ENCODE measurements at regions not wholly inside any gene's neighbourhood (a gene's known extent, or its start where the extent isn't known, plus 50 kb on each side); places are given as distances from the start of the nearest gene placed in this dataset.

DNA sequence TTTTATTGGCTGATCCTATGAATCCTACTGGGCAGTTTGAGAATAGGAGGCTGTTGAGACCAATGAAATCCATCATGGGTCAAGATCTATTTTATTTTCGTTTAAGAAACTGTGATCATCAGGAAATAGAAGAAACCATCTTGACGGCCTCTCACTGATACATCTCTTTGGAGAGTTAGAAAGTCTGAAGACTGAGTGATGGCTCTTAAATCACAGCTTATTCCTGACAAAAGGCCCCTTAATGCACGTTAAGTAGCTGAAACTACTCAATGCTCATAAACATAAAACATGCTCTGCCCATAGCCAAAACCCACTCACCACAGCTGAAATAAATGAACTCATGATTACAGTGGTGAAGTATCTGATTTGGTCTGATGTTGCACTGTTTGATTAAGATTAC, 784.5 kb upstream of the NEGR1 start:
- H3K4me1 ChIP-seq (ENCODE audit: control insufficient read depth, insufficient read depth, low read length): no peaks in the 10 kb centered on the region
- no peaks in the 10 kb centered on the region for H3K9me3 ChIP-seq (replicated peaks; ENCODE audit: control insufficient read depth, low read depth, low read length)
- WGBS (ENCODE audit: insufficient coverage): no CpG with 5 or more reads among the region's 3 CpGs
- H3K4me3 ChIP-seq (ENCODE audit: low read length): no peak overlapping the region
- no peak overlapping the region for H3K27ac ChIP-seq (ENCODE audit: low read length)
- no peak for DNase-seq
- no peaks in the 10 kb centered on the region for H3K27me3 ChIP-seq (ENCODE audit: control insufficient read depth, insufficient read depth, low read length)
- H3K36me3 ChIP-seq (ENCODE audit: control insufficient read depth, insufficient read depth, low read length): no peaks in the 10 kb centered on the region

- Histone ChIP-seq H3K27ac (ENCODE audit: low read length) (no peak overlapping the region), H3K4me1 (ENCODE audit: control insufficient read depth, insufficient read depth, low read length) (no peaks in the 10 kb centered on the region), H3K27me3 (ENCODE audit: control insufficient read depth, insufficient read depth, low read length) (no peaks in the 10 kb centered on the region), H3K4me3 (ENCODE audit: low read length) (no peak overlapping the region), H3K9me3 (replicated peaks; ENCODE audit: control insufficient read depth, low read depth, low read length) (peaks cover 4% of the 10 kb centered on the region), H3K36me3 (ENCODE audit: control insufficient read depth, insufficient read depth, low read length) (no peaks in the 10 kb centered on the region)
- DNase-seq: peak; percentile 50
- 11% methylated on average over 6 of the region's 9 CpGs for WGBS (ENCODE audit: insufficient coverage)
These were observed 783.2 kb upstream of the NEGR1 start for GRCh38 chr1:73065339-73066041.

DNA sequence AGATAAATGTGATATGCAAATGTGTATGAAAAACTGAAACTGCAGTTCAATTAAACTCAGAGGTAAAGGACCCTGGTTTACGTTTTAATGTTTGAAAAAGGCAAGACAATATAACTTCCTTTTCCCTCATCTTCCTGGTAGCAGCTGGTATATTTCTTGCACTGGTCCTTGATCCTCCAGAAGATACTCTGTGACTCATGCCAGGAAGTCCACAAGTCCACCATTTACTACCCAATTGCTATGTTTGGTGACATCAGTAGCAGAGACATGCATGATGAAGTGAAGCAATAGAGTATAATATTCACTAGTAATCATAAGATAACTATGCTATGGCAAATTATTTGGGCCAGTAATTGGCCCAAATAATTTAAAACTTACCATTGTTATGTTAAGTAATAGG, 774.5 kb upstream of the NEGR1 start:
- no CpG with 5 or more reads among the region's 1 CpG for WGBS (ENCODE audit: insufficient coverage)
- no peak overlapping the region for H3K4me3 ChIP-seq (ENCODE audit: low read length)
- DNase-seq: no peak

GRCh38 chr1:73044241-73045036, 762.1 kb upstream of the NEGR1 start:
- Histone ChIP-seq H3K36me3 (ENCODE audit: control insufficient read depth, insufficient read depth, low read length) (no peaks in the 10 kb centered on the region), H3K27me3 (ENCODE audit: control insufficient read depth, insufficient read depth, low read length) (no peaks in the 10 kb centered on the region), H3K27ac (ENCODE audit: low read length) (no peak overlapping the region), H3K4me3 (ENCODE audit: low read length) (no peak overlapping the region), H3K9me3 (replicated peaks; ENCODE audit: control insufficient read depth, low read depth, low read length) (no peaks in the 10 kb centered on the region), H3K4me1 (ENCODE audit: control insufficient read depth, insufficient read depth, low read length) (peaks cover 6% of the 10 kb centered on the region)
- 18% methylated on average over 4 of the region's 4 CpGs for WGBS (ENCODE audit: insufficient coverage)
- DNase-seq: peak; percentile 49

More for the DNA sequence above, 774.5 kb upstream of the NEGR1 start:
- H3K27ac ChIP-seq (ENCODE audit: low read length): no peak overlapping the region
- no peaks in the 10 kb centered on the region for H3K36me3 ChIP-seq (ENCODE audit: control insufficient read depth, insufficient read depth, low read length)
- no peaks in the 10 kb centered on the region for H3K27me3 ChIP-seq (ENCODE audit: control insufficient read depth, insufficient read depth, low read length)
- peaks cover 4% of the 10 kb centered on the region for H3K9me3 ChIP-seq (replicated peaks; ENCODE audit: control insufficient read depth, low read depth, low read length)
- no peaks in the 10 kb centered on the region for H3K4me1 ChIP-seq (ENCODE audit: control insufficient read depth, insufficient read depth, low read length)

- H3K9me3 ChIP-seq (replicated peaks; ENCODE audit: control insufficient read depth, low read depth, low read length): no peaks in the 10 kb centered on the region
- no peak overlapping the region for H3K27ac ChIP-seq (ENCODE audit: low read length)
- no peak overlapping the region for H3K4me3 ChIP-seq (ENCODE audit: low read length)
- no CpG with 5 or more reads among the region's 1 CpG for WGBS (ENCODE audit: insufficient coverage)
- peaks cover 6% of the 10 kb centered on the region for H3K4me1 ChIP-seq (ENCODE audit: control insufficient read depth, insufficient read depth, low read length)
- H3K27me3 ChIP-seq (ENCODE audit: control insufficient read depth, insufficient read depth, low read length): no peaks in the 10 kb centered on the region
- no peaks in the 10 kb centered on the region for H3K36me3 ChIP-seq (ENCODE audit: control insufficient read depth, insufficient read depth, low read length)
- DNase-seq: no peak
These were observed 760.1 kb upstream of the NEGR1 start for GRCh38 chr1:73042403-73042802.

DNA sequence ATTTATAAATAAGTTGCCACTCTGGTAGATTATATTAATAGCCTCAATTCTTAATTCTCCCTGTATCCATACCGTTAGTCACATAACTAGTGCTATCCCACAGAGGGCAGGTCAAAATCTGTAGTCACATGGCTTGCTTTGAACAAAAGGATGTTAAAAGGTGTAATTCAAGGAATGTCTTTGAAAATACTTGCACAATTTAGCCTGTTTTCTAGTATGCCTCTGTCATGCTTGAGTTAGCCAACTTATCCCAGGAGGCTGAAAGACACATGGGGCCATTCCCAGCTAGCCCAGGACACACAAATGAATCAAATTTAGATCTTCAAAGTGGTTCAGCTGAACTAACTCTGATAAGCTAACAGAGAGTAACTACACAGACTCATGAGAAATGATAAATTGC, 758.5 kb upstream of the NEGR1 start:
- H3K9me3 ChIP-seq (replicated peaks; ENCODE audit: control insufficient read depth, low read depth, low read length): no peaks in the 10 kb centered on the region
- H3K4me3 ChIP-seq (ENCODE audit: low read length): no peak overlapping the region
- peaks cover 6% of the 10 kb centered on the region for H3K4me1 ChIP-seq (ENCODE audit: control insufficient read depth, insufficient read depth, low read length)
- H3K36me3 ChIP-seq (ENCODE audit: control insufficient read depth, insufficient read depth, low read length): no peaks in the 10 kb centered on the region
- no peak for DNase-seq
- no CpG with 5 or more reads among the region's 1 CpG for WGBS (ENCODE audit: insufficient coverage)
- H3K27me3 ChIP-seq (ENCODE audit: control insufficient read depth, insufficient read depth, low read length): no peaks in the 10 kb centered on the region
- H3K27ac ChIP-seq (ENCODE audit: low read length): no peak overlapping the region

GRCh38 chr1:73034271-73034670, 751.9 kb upstream of the NEGR1 start:
- DNase-seq: no peak
- Histone ChIP-seq H3K4me3 (ENCODE audit: low read length) (no peak overlapping the region), H3K27ac (ENCODE audit: low read length) (no peak overlapping the region), H3K36me3 (ENCODE audit: control insufficient read depth, insufficient read depth, low read length) (no peaks in the 10 kb centered on the region), H3K9me3 (replicated peaks; ENCODE audit: control insufficient read depth, low read depth, low read length) (no peaks in the 10 kb centered on the region), H3K27me3 (ENCODE audit: control insufficient read depth, insufficient read depth, low read length) (no peaks in the 10 kb centered on the region), H3K4me1 (ENCODE audit: control insufficient read depth, insufficient read depth, low read length) (no peaks in the 10 kb centered on the region)
- WGBS (ENCODE audit: insufficient coverage): no CpG with 5 or more reads among the region's 4 CpGs

GRCh38 chr1:73033640-73034039, 751.3 kb upstream of the NEGR1 start:
- no peak overlapping the region for H3K4me3 ChIP-seq (ENCODE audit: low read length)
- DNase-seq: no peak
- no peak overlapping the region for H3K27ac ChIP-seq (ENCODE audit: low read length)
- no peaks in the 10 kb centered on the region for H3K4me1 ChIP-seq (ENCODE audit: control insufficient read depth, insufficient read depth, low read length)
- WGBS (ENCODE audit: insufficient coverage): 67% methylated on average over 2 of the region's 3 CpGs
- no peaks in the 10 kb centered on the region for H3K9me3 ChIP-seq (replicated peaks; ENCODE audit: control insufficient read depth, low read depth, low read length)
- no peaks in the 10 kb centered on the region for H3K27me3 ChIP-seq (ENCODE audit: control insufficient read depth, insufficient read depth, low read length)
- no peaks in the 10 kb centered on the region for H3K36me3 ChIP-seq (ENCODE audit: control insufficient read depth, insufficient read depth, low read length)

GRCh38 chr1:73029571-73029970, 747.2 kb upstream of the NEGR1 start:
- WGBS (ENCODE audit: insufficient coverage): no CpG with 5 or more reads among the region's 2 CpGs

GRCh38 chr1:73026114-73026513, 743.8 kb upstream of the NEGR1 start:
- Histone ChIP-seq H3K27me3 (ENCODE audit: control insufficient read depth, insufficient read depth, low read length) (no peaks in the 10 kb centered on the region), H3K27ac (ENCODE audit: low read length) (no peak overlapping the region), H3K4me3 (ENCODE audit: low read length) (no peak overlapping the region), H3K9me3 (replicated peaks; ENCODE audit: control insufficient read depth, low read depth, low read length) (no peaks in the 10 kb centered on the region), H3K4me1 (ENCODE audit: control insufficient read depth, insufficient read depth, low read length) (no peaks in the 10 kb centered on the region), H3K36me3 (ENCODE audit: control insufficient read depth, insufficient read depth, low read length) (no peaks in the 10 kb centered on the region)
- WGBS (ENCODE audit: insufficient coverage): no CpG with 5 or more reads among the region's 4 CpGs
- no peak for DNase-seq

More at GRCh38 chr1:73029571-73029970, 747.2 kb upstream of the NEGR1 start:
- Histone ChIP-seq H3K9me3 (replicated peaks; ENCODE audit: control insufficient read depth, low read depth, low read length) (no peaks in the 10 kb centered on the region), H3K27ac (ENCODE audit: low read length) (no peak overlapping the region), H3K36me3 (ENCODE audit: control insufficient read depth, insufficient read depth, low read length) (no peaks in the 10 kb centered on the region), H3K27me3 (ENCODE audit: control insufficient read depth, insufficient read depth, low read length) (no peaks in the 10 kb centered on the region), H3K4me3 (ENCODE audit: low read length) (no peak overlapping the region), H3K4me1 (ENCODE audit: control insufficient read depth, insufficient read depth, low read length) (no peaks in the 10 kb centered on the region)
- no peak for DNase-seq
